Kidney (tissue), 13 donors: ENCODE measurements at regions not wholly inside any gene's neighbourhood (a gene's known extent, or its start where the extent isn't known, plus 50 kb on each side); places are given as distances from the start of the nearest gene placed in this dataset.

Experiments
- DNase-seq, 5 donors: peaks; one replicate each; pipeline ENCODE4 v3.0.0-alpha.2; 2013 to 2020
- FAIRE-seq: peaks from 2 replicates; lab custom pipeline; 2012; peaks lifted over from hg19 to GRCh38; lab: Jason Lieb, UNC
- H3K27ac ChIP-seq, 2 donors: one replicate each; pipeline ENCODE4 v1.7.0; 2013; ENCODE audit warnings: low read depth in 2 of 2, low read length in 2 of 2, inconsistent platforms in 1 of 2
- H3K27me3 ChIP-seq: one replicate; pipeline ENCODE4 v1.7.1; 2013; ENCODE audit warnings: low read length, inconsistent platforms; ENCODE audit not compliant: control insufficient read depth, insufficient read depth
- H3K36me3 ChIP-seq, 3 donors: one replicate each; pipeline versions ENCODE4 v1.7.0 to v1.7.1; 2013; ENCODE audit warnings: low read length in 3 of 3, control low read depth in 1 of 3, inconsistent platforms in 1 of 3; ENCODE audit not compliant: insufficient read depth in 3 of 3, control insufficient read depth in 2 of 3
- H3K4me1 ChIP-seq, 3 donors: one replicate each; pipeline versions ENCODE4 v1.7.0 to v1.7.1; 2013; ENCODE audit warnings: low read length in 3 of 3, inconsistent platforms in 1 of 3, low read depth in 1 of 3; ENCODE audit not compliant: control insufficient read depth in 2 of 3, insufficient read depth in 2 of 3
- H3K4me3 ChIP-seq, 3 donors: one replicate each; pipeline versions ENCODE4 v1.7.0 to v1.8.1; 2013; ENCODE audit warnings: low read length in 3 of 3, control low read depth in 1 of 3, inconsistent platforms in 1 of 3
- H3K9ac ChIP-seq, 3 donors: one replicate each; pipeline versions ENCODE4 v1.7.0 to v1.7.1; 2013; ENCODE audit warnings: low read length in 3 of 3, control low read depth in 1 of 3, inconsistent platforms in 1 of 3
- H3K9me3 ChIP-seq, 3 donors: one replicate each; pipeline versions ENCODE4 v1.7.0 to v1.7.1; 2013; ENCODE audit warnings: low read length in 3 of 3, control low read depth in 1 of 3, inconsistent platforms in 1 of 3; ENCODE audit not compliant: control insufficient read depth in 2 of 3, insufficient read depth in 1 of 3
- CTCF ChIP-seq: IDR thresholded peaks from 3 replicates; pipeline ENCODE4 v1.5.1; 2012; ENCODE audit warnings: mild to moderate bottlenecking, moderate library complexity, borderline replicate concordance; ENCODE audit not compliant: insufficient read depth; ENCODE audit errors: extremely low read depth
- intact Hi-C: fragments of 100-400 bp; cut with DNase I; formaldehyde crosslinking; loops from one replicate; pipeline ENCODE4 v1.11.1; 2022
- donor health status: control.
- donor health status: control.
- donor health status: control.
- donor health status: control.
- donor health status: control.
- donor health status: DM: yes; HTN: yes; CAD: no.
- donor health status: Normal renal cell carcinoma (clear cell type).

GRCh38 chrX:148448686-148449085 lies 51.7 kb upstream of the AFF2 start:
- Histone ChIP-seq H3K27me3 (peaks cover 2% of the 10 kb centered on the region), H3K27ac (no peak overlapping the region), H3K4me1 (no peaks in the 10 kb centered on the region), H3K4me3 (no peak overlapping the region), H3K36me3 (no peaks in the 10 kb centered on the region), H3K9ac (no peak overlapping the region), H3K9me3 (no peaks in the 10 kb centered on the region)
- no peak for TF ChIP-seq CTCF
- DNase-seq: no peak
- FAIRE-seq: no peak
- intact Hi-C loops: no loop called here
